IMR-90 (cell line): ENCODE measurements at regions not wholly inside any gene's neighbourhood (a gene's known extent, or its start where the extent isn't known, plus 50 kb on each side); places are given as distances from the start of the nearest gene placed in this dataset.

Experiments used
- ATAC-seq: fragments of 200-7000 bp; cut with Tn5 transposase; 2 replicates; pipeline ENCODE4 v1.9.1; 2020; ENCODE audit warnings: low read depth, mild to moderate bottlenecking, moderate library complexity
- BruUV-seq: library from RNA; stranded (reverse); fragments of 400-500 nt; replicated peaks from 2 replicates; lab custom pipeline; 2021; lab: Mats Ljungman, UMichigan
- CTCF ChIA-PET: fragments of 300-600 bp; formaldehyde crosslinking; extraction: SDS; loops from one replicate; lab custom pipeline; 2021; ENCODE audit warnings: antibody characterized with exemption; lab: Yijun Ruan, JAX
- POLR2A ChIA-PET: fragments of 300-600 bp; sonication (Branson Sonifier 250); formaldehyde crosslinking; loops from one replicate; lab custom pipeline; 2022; ENCODE audit warnings: antibody characterized with exemption; ENCODE audit not compliant: unreplicated experiment; lab: Charles Lee
- DNase-seq: peaks from one replicate; pipeline ENCODE4 v3.0.0; 2013
- H2AFZ ChIP-seq: replicated peaks from 2 replicates; pipeline ENCODE3; 2013; ENCODE audit warnings: low read length, mild to moderate bottlenecking; ENCODE audit not compliant: poor library complexity
- H2AK5ac ChIP-seq: 2 replicates; pipeline ENCODE4 v1.6.1; 2013; ENCODE audit warnings: low read depth, low read length, inconsistent platforms
- H2AK9ac ChIP-seq: replicated peaks from 2 replicates; pipeline ENCODE3; 2013; ENCODE audit warnings: mild to moderate bottlenecking, low read depth, low read length, moderate library complexity; ENCODE audit not compliant: poor library complexity
- H2BK120ac ChIP-seq: 2 replicates; pipeline ENCODE4 v1.6.1; 2013; ENCODE audit warnings: low read depth, low read length, inconsistent platforms
- H2BK15ac ChIP-seq: 3 replicates; pipeline ENCODE4 v1.6.1; 2013; ENCODE audit warnings: low read depth, low read length, inconsistent platforms
- H2BK20ac ChIP-seq: 2 replicates; pipeline ENCODE4 v1.6.1; 2013; ENCODE audit warnings: low read depth, mild to moderate bottlenecking, inconsistent platforms, low read length, moderate library complexity
- H2BK5ac ChIP-seq: 2 replicates; pipeline ENCODE4 v1.6.1; 2013; ENCODE audit warnings: mild to moderate bottlenecking, low read depth, low read length, inconsistent platforms; ENCODE audit not compliant: poor library complexity, severe bottlenecking
- H3K14ac ChIP-seq: replicated peaks from 2 replicates; pipeline ENCODE4 v1.6.1; 2013; ENCODE audit warnings: low read depth, low read length, inconsistent platforms
- H3K18ac ChIP-seq: 2 replicates; pipeline ENCODE4 v1.6.1; 2013; ENCODE audit warnings: low read depth, low read length, control low read depth
- H3K23ac ChIP-seq: 2 replicates; pipeline ENCODE4 v1.6.1; 2013; ENCODE audit warnings: low read depth, low read length, inconsistent platforms
- H3K27ac ChIP-seq: 2 replicates; pipeline ENCODE4 v1.5.1; 2013; ENCODE audit warnings: mild to moderate bottlenecking, control low read depth, low read length; ENCODE audit not compliant: insufficient read depth
- H3K27me3 ChIP-seq: 2 replicates; pipeline ENCODE4 v1.6.1; 2013; ENCODE audit warnings: low read length; ENCODE audit not compliant: control insufficient read depth, insufficient read depth
- H3K36me3 ChIP-seq: 2 replicates; pipeline ENCODE4 v1.6.1; 2013; ENCODE audit warnings: low read length, mixed read lengths; ENCODE audit not compliant: control insufficient read depth, insufficient read depth
- H3K4ac ChIP-seq: 2 replicates; pipeline ENCODE4 v1.6.1; 2013; ENCODE audit warnings: low read depth, low read length, inconsistent platforms
- H3K4me1 ChIP-seq: 2 replicates; pipeline ENCODE4 v1.6.1; 2013; ENCODE audit warnings: low read length, mixed read lengths; ENCODE audit not compliant: control insufficient read depth, insufficient read depth
- H3K4me2 ChIP-seq: 2 replicates; pipeline ENCODE4 v1.6.1; 2013; ENCODE audit warnings: low read depth, mild to moderate bottlenecking, control low read depth, low read length, moderate library complexity
- H3K4me3 ChIP-seq: 2 replicates; pipeline ENCODE4 v1.5.1; 2013; ENCODE audit warnings: low read depth, mild to moderate bottlenecking, control low read depth, low read length, moderate library complexity; ENCODE audit not compliant: insufficient read depth
- H3K56ac ChIP-seq: 2 replicates; pipeline ENCODE4 v1.6.1; 2013; ENCODE audit warnings: low read length, inconsistent platforms; ENCODE audit not compliant: insufficient read depth; ENCODE audit errors: extremely low read depth
- H3K79me1 ChIP-seq, 2 experiments: 2 replicates each; pipeline ENCODE4 v1.6.1; 2013; ENCODE audit warnings: low read length in 2 of 2, inconsistent platforms in 1 of 2, low read depth in 1 of 2
- H3K9ac ChIP-seq: 2 replicates; pipeline ENCODE4 v1.6.1; 2013; ENCODE audit warnings: low read depth, low read length, control low read depth
- H3K9me1 ChIP-seq: 2 replicates; pipeline ENCODE4 v1.6.1; 2013; ENCODE audit warnings: low read length, inconsistent platforms; ENCODE audit not compliant: insufficient read depth
- H3K9me3 ChIP-seq: 2 replicates; pipeline ENCODE4 v1.6.1; 2013; ENCODE audit warnings: low read length; ENCODE audit not compliant: control insufficient read depth, insufficient read depth
- H4K20me1 ChIP-seq: 2 replicates; pipeline ENCODE4 v1.6.1; 2013; ENCODE audit warnings: low read length, inconsistent platforms; ENCODE audit not compliant: insufficient read depth
- H4K5ac ChIP-seq: 2 replicates; pipeline ENCODE4 v1.6.1; 2013; ENCODE audit warnings: mild to moderate bottlenecking, low read depth, low read length, control low read depth
- H4K8ac ChIP-seq, 2 experiments: 2 replicates each; pipeline ENCODE4 v1.6.1; 2013; ENCODE audit warnings: low read depth in 2 of 2, low read length in 2 of 2, control low read depth in 1 of 2, inconsistent platforms in 1 of 2
- H4K91ac ChIP-seq: 2 replicates; pipeline ENCODE4 v1.6.1; 2013; ENCODE audit warnings: low read depth, low read length, inconsistent platforms; ENCODE audit not compliant: insufficient read depth
- ELK1 ChIP-seq: fragments of 150-350 bp; IDR thresholded peaks from 2 replicates; pipeline ENCODE4 v1.6.1; 2016; ENCODE audit warnings: low read depth, mild to moderate bottlenecking, low read length, moderate library complexity, borderline replicate concordance
- MAFK ChIP-seq: IDR thresholded peaks from 2 replicates; pipeline ENCODE4 v1.6.1; 2012; ENCODE audit warnings: low read depth, low read length, improper control_type of control experiment
- NFE2L2 ChIP-seq: fragments of 150-350 bp; IDR thresholded peaks from 2 replicates; pipeline ENCODE4 v1.6.1; 2016; ENCODE audit warnings: low read depth, mild to moderate bottlenecking, low read length
- POLR2A ChIP-seq: IDR thresholded peaks from 2 replicates; pipeline ENCODE4 v1.6.1; 2012; ENCODE audit warnings: mild to moderate bottlenecking, low read depth, low read length
- RAD21 ChIP-seq: IDR thresholded peaks from 2 replicates; pipeline ENCODE4 v1.6.1; 2012; ENCODE audit warnings: low read length, improper control_type of control experiment
- RCOR1 ChIP-seq: IDR thresholded peaks from 2 replicates; pipeline ENCODE4 v1.6.1; 2012; ENCODE audit warnings: mild to moderate bottlenecking, low read length, improper control_type of control experiment; ENCODE audit not compliant: insufficient replicate concordance
- RFX5 ChIP-seq: IDR thresholded peaks from 2 replicates; pipeline ENCODE4 v1.8.0; 2012; ENCODE audit warnings: low read depth, mild to moderate bottlenecking, low read length, moderate library complexity
- SMC3 ChIP-seq: fragments of 150-350 bp; IDR thresholded peaks from 2 replicates; pipeline ENCODE4 v1.6.1; 2016; ENCODE audit warnings: low read depth, mild to moderate bottlenecking, antibody characterized with exemption, low read length, moderate library complexity
- dilution Hi-C: fragments of 300-500 bp; cut with HindIII; formaldehyde crosslinking; loops from one replicate; pipeline ENCODE4 v1.14.3; 2018; ENCODE audit warnings: low sequenced_read_pairs; ENCODE audit not compliant: unreplicated experiment
- in situ Hi-C: fragments of 300-500 bp; cut with MboI; formaldehyde crosslinking; loops from 3 replicates; pipeline ENCODE4 v1.14.3; 2019; ENCODE audit warnings: low sequenced_read_pairs, inconsistent platforms, mixed read lengths
- intact Hi-C: fragments of 100-400 bp; cut with micrococcal nuclease; formaldehyde crosslinking; loops from 2 replicates; pipeline ENCODE4 v1.10.0; 2022
- TF ChIP-seq, protein P1 (sequence below): conservative IDR thresholded peaks from 2 replicates; pipeline ENCODE4 v1.5.1; 2012; ENCODE audit warnings: mild to moderate bottlenecking, low read depth, low read length, improper control_type of control experiment

DNA sequence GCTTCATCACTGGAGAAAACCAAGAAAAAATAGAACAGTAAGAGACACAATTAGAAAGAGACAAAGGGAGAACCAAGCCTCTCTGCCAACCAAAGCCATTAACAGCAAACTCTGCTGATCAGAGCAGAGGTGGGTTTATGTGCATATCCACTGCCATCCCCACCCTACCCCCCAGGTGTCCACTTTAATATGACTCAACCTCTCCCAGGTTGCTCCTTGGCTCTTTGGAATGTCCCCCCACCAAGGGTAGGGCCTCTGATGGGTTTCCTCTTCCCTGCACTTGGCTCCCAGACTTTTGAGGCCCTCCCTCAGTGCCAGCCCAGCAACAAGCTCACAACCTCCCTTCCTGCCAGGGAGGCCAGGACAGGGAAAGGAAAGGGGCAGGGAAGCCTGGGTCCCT lies 104.8 kb downstream of the DMRTA2 start:
- Histone ChIP-seq H3K27ac (no peak overlapping the region), H2AK5ac (no peak overlapping the region), H2BK20ac (no peak overlapping the region), H3K4me1 (no peaks in the 10 kb centered on the region), H3K4ac (no peak overlapping the region), H2AK9ac (no peak overlapping the region), H3K9ac (no peak overlapping the region), H2BK15ac (no peak overlapping the region), H3K18ac (no peak overlapping the region), H4K5ac (no peak overlapping the region), H3K36me3 (no peaks in the 10 kb centered on the region), H4K20me1 (no peaks in the 10 kb centered on the region), H3K56ac (no peak overlapping the region), H3K14ac (no peak overlapping the region), H4K8ac (no peak overlapping the region), H2BK5ac (no peak overlapping the region), H3K23ac (no peak overlapping the region), H4K91ac (no peak overlapping the region), H3K4me2 (no peak overlapping the region), H3K27me3 (no peaks in the 10 kb centered on the region), H3K9me1 (no peaks in the 10 kb centered on the region), H3K4me3 (no peak overlapping the region), H2AFZ (no peak overlapping the region), H3K79me1 (no peaks in the 10 kb centered on the region), H2BK120ac (no peak overlapping the region), H3K9me3 (no peaks in the 10 kb centered on the region)
- POLR2A ChIA-PET, result no interaction called here
- dilution Hi-C loops, result no loop called here
- TF ChIP-seq RAD21 (no peak), SMC3 (no peak), MAFK (no peak), RCOR1 (no peak), RFX5 (no peak), POLR2A (no peak), NFE2L2 (no peak), ELK1 (no peak)
- TF ChIP-seq, protein P1, sequence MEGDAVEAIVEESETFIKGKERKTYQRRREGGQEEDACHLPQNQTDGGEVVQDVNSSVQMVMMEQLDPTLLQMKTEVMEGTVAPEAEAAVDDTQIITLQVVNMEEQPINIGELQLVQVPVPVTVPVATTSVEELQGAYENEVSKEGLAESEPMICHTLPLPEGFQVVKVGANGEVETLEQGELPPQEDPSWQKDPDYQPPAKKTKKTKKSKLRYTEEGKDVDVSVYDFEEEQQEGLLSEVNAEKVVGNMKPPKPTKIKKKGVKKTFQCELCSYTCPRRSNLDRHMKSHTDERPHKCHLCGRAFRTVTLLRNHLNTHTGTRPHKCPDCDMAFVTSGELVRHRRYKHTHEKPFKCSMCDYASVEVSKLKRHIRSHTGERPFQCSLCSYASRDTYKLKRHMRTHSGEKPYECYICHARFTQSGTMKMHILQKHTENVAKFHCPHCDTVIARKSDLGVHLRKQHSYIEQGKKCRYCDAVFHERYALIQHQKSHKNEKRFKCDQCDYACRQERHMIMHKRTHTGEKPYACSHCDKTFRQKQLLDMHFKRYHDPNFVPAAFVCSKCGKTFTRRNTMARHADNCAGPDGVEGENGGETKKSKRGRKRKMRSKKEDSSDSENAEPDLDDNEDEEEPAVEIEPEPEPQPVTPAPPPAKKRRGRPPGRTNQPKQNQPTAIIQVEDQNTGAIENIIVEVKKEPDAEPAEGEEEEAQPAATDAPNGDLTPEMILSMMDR, result no peak
- CTCF ChIA-PET, result no interaction called here
- BruUV-seq, result no TSS peak
- intact Hi-C loops, result no loop called here
- ATAC-seq, result no peak
- DNase-seq, result no peak
- in situ Hi-C loops, result no loop called here
